MCF 10A (cell line): ENCODE measurements at regions not wholly inside any gene's neighbourhood (a gene's known extent, or its start where the extent isn't known, plus 50 kb on each side); places are given as distances from the start of the nearest gene placed in this dataset.

Source experiments
- BruUV-seq: library from RNA; stranded (reverse); fragments of 400-500 nt; replicated peaks from 2 replicates; lab custom pipeline; 2021; lab: Mats Ljungman, UMichigan
- CTCF ChIA-PET: fragments of 300-600 bp; sonication (Branson Sonifier 250); formaldehyde crosslinking; extraction: SDS; loops from one replicate; lab custom pipeline; 2021; ENCODE audit warnings: antibody characterized with exemption, inconsistent platforms; lab: Yijun Ruan, JAX
- POLR2A ChIA-PET: fragments of 300-600, 350-650 bp; sonication (Branson Sonifier 250); formaldehyde crosslinking; extraction: SDS; loops from one replicate; lab custom pipeline; 2020; ENCODE audit warnings: antibody characterized with exemption, inconsistent platforms; lab: Yijun Ruan, JAX
- DNase-seq: peaks from one replicate; pipeline ENCODE4 v3.0.0-alpha.2; 2018; ENCODE audit not compliant: unreplicated experiment
- H3K27ac Mint-ChIP-seq: one replicate; pipeline ENCODE4 v1.8.0; 2022; ENCODE audit warnings: mild to moderate bottlenecking, low read depth, mixed read lengths; ENCODE audit not compliant: unreplicated experiment
- H3K27me3 Mint-ChIP-seq: one replicate; pipeline ENCODE4 v1.8.0; 2022; ENCODE audit warnings: mixed read lengths; ENCODE audit not compliant: insufficient read depth, unreplicated experiment
- H3K36me3 Mint-ChIP-seq: one replicate; pipeline ENCODE4 v1.8.0; 2022; ENCODE audit warnings: mild to moderate bottlenecking, moderate library complexity, mixed read lengths; ENCODE audit not compliant: insufficient read depth, unreplicated experiment
- H3K4me1 Mint-ChIP-seq: one replicate; pipeline ENCODE4 v1.8.0; 2022; ENCODE audit warnings: mixed read lengths; ENCODE audit not compliant: insufficient read depth, unreplicated experiment
- H3K4me3 Mint-ChIP-seq: one replicate; pipeline ENCODE4 v1.8.0; 2022; ENCODE audit warnings: mild to moderate bottlenecking, moderate library complexity, mixed read lengths; ENCODE audit not compliant: unreplicated experiment
- H3K9me3 Mint-ChIP-seq: one replicate; pipeline ENCODE4 v1.8.0; 2022; ENCODE audit warnings: mixed read lengths; ENCODE audit not compliant: unreplicated experiment
- CTCF ChIP-seq: fragments of 200-600 bp; IDR thresholded peaks from one replicate; pipeline ENCODE4 v1.8.0; 2022; ENCODE audit warnings: antibody characterized with exemption, mild to moderate bottlenecking; ENCODE audit not compliant: unreplicated experiment
- intact Hi-C: fragments of 100-400 bp; cut with micrococcal nuclease; formaldehyde crosslinking; loops from 2 replicates; pipeline ENCODE4 v1.14.1; 2022

DNA sequence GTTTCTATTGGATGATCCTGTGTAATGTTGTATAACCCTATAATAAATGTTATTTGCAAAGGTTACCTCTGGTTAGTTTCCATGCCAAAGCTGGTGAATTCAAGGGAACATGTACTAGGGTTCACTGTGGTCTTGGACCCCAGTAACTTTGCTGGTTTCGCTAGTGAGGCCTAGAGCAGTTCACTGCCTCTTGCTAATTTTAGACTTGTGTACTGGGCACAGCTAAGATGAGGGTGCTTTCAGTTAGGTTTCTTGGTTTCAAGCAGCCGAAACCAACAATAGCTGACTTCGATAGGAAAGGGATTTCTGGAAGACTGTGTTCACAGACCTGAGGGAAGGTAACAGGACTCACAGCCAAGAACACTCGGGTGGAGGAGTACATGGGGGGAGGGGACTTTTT, 215.5 kb upstream of the BCOR start:
- intact Hi-C loops, result no loop called here
- H3K27ac Mint-ChIP-seq, result no peak overlapping the region
- no TSS peak for BruUV-seq
- H3K27me3 Mint-ChIP-seq, result peaks cover 85% of the 10 kb centered on the region
- no peak for DNase-seq
- CTCF ChIA-PET, result no interaction called here
- POLR2A ChIA-PET, result interaction anchor here (0.6 kb wide), 1 partner anchor 88 kb away, joined by 3 read pairs; no protein-coding TSS in a partner anchor
- TF ChIP-seq CTCF, result no peak
- no peaks in the 10 kb centered on the region for H3K4me1 Mint-ChIP-seq
- H3K4me3 Mint-ChIP-seq, result no peak overlapping the region
- H3K9me3 Mint-ChIP-seq, result peaks cover 11% of the 10 kb centered on the region
- no peaks in the 10 kb centered on the region for H3K36me3 Mint-ChIP-seq

- BruUV-seq, result no TSS peak
- ChIA-PET CTCF (interaction anchor here (0.6 kb wide), 1 partner anchor 1481 kb away, joined by 3 read pairs; no protein-coding TSS in a partner anchor), POLR2A (no interaction called here)
- intact Hi-C loops, result no loop called here
- DNase-seq, result no peak
- Mint-ChIP-seq H3K27me3 (peaks cover 85% of the 10 kb centered on the region), H3K4me1 (no peaks in the 10 kb centered on the region), H3K27ac (no peak overlapping the region), H3K36me3 (no peaks in the 10 kb centered on the region), H3K9me3 (no peaks in the 10 kb centered on the region), H3K4me3 (no peak overlapping the region)
- no peak for TF ChIP-seq CTCF
Observed at GRCh38 chrX:40310447-40310846, 212.7 kb upstream of the BCOR start.

GRCh38 chrX:40310016-40310415, 212.3 kb upstream of the BCOR start:
- Mint-ChIP-seq H3K4me3 (no peak overlapping the region), H3K4me1 (no peaks in the 10 kb centered on the region), H3K27ac (no peak overlapping the region), H3K36me3 (no peaks in the 10 kb centered on the region), H3K9me3 (no peaks in the 10 kb centered on the region), H3K27me3 (peaks cover 81% of the 10 kb centered on the region)
- ChIA-PET CTCF (no interaction called here), POLR2A (no interaction called here)
- no peak for DNase-seq
- no peak for TF ChIP-seq CTCF
- intact Hi-C loops, result no loop called here
- no TSS peak for BruUV-seq

DNA sequence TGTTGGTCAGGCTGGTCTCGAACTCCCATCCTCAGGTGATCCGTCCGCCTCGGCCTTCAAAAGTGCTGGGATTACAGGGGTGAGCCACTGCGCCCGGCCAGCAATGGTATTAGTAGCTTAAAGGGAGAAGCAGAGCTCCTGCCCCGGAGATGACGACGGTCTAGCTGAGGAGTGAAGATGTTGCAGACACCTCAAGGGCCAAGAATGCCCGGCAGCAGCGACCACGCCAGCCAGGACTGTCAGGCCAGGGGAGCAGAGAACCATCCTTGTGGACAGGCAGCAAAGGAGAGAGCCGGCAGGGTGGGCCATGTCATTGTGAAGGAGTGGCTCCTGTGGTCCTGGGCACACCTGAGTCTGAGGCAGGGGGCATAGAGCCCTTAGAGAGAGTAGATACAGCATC, 210.1 kb upstream of the BCOR start:
- no peak for TF ChIP-seq CTCF
- ChIA-PET CTCF (no interaction called here), POLR2A (no interaction called here)
- Mint-ChIP-seq H3K4me3 (no peak overlapping the region), H3K36me3 (peaks cover 4% of the 10 kb centered on the region), H3K27me3 (peaks cover 83% of the 10 kb centered on the region), H3K9me3 (no peaks in the 10 kb centered on the region), H3K4me1 (no peaks in the 10 kb centered on the region), H3K27ac (no peak overlapping the region)
- BruUV-seq, result no TSS peak
- DNase-seq, result no peak
- intact Hi-C loops, result no loop called here
